PFSK-1 (cell line): ENCODE measurements at regions not wholly inside any gene's neighbourhood (a gene's known extent, or its start where the extent isn't known, plus 50 kb on each side); places are given as distances from the start of the nearest gene placed in this dataset.

Experiments used
- FOXP2 ChIP-seq: optimal IDR thresholded peaks from 2 replicates; pipeline ENCODE3; 2011; ENCODE audit warnings: borderline replicate concordance, control low read depth, inconsistent platforms; ENCODE audit not compliant: insufficient read depth; ENCODE audit errors: extremely low read length, extremely low read depth
- POLR2AphosphoS5 ChIP-seq: IDR thresholded peaks from 2 replicates; pipeline ENCODE4 v1.6.1; 2012; ENCODE audit warnings: low read depth, mild to moderate bottlenecking, control low read depth, low read length, moderate library complexity
- REST ChIP-seq, 2 experiments: IDR thresholded peaks; 2 replicates each; pipeline versions ENCODE4 v1.6.1 to v1.8.0; 2011 to 2012; ENCODE audit warnings: low read depth in 2 of 2, low read length in 2 of 2, control low read depth in 1 of 2, inconsistent platforms in 1 of 2, mild to moderate bottlenecking in 1 of 2, moderate library complexity in 1 of 2; ENCODE audit not compliant: insufficient read depth in 1 of 2
- SIN3A ChIP-seq: IDR thresholded peaks from 2 replicates; pipeline ENCODE4 v1.6.1; 2012; ENCODE audit warnings: mild to moderate bottlenecking, low read length, moderate library complexity, borderline replicate concordance; ENCODE audit not compliant: insufficient read depth
- TAF1 ChIP-seq: IDR thresholded peaks from 2 replicates; pipeline ENCODE4 v1.6.1; 2012; ENCODE audit warnings: low read length, control low read depth, borderline replicate concordance; ENCODE audit not compliant: insufficient read depth

GRCh38 chr12:19988001-19988400, 380.3 kb upstream of the PDE3A start:
- TF ChIP-seq FOXP2: no peak

GRCh38 chr12:19988459-19988873, 379.9 kb upstream of the PDE3A start:
- TF ChIP-seq TAF1 (no peak), REST (IDR thresholded peaks at IDR 0.05; ENCODE audit: insufficient read depth in 1 of 2, low read depth in 2 of 2, low read length in 2 of 2) (no peak), FOXP2 (no peak), POLR2AphosphoS5 (no peak), SIN3A (no peak)

GRCh38 chr12:19988948-19989347, 379.4 kb upstream of the PDE3A start:
- TF ChIP-seq REST (IDR thresholded peaks at IDR 0.05; ENCODE audit: insufficient read depth in 1 of 2, low read depth in 2 of 2, low read length in 2 of 2) (no peak), POLR2AphosphoS5 (no peak), TAF1 (no peak), SIN3A (no peak), FOXP2 (no peak)

GRCh38 chr12:19991146-19991545, 377.2 kb upstream of the PDE3A start:
- no peak for TF ChIP-seq FOXP2
- TF ChIP-seq REST (IDR thresholded peaks at IDR 0.05; ENCODE audit: insufficient read depth in 1 of 2, low read depth in 2 of 2, low read length in 2 of 2): no peak
- TF ChIP-seq TAF1: no peak
- TF ChIP-seq POLR2AphosphoS5: no peak
- no peak for TF ChIP-seq SIN3A

- TF ChIP-seq REST (IDR thresholded peaks at IDR 0.05; ENCODE audit: insufficient read depth in 1 of 2, low read depth in 2 of 2, low read length in 2 of 2) (no peak), POLR2AphosphoS5 (no peak), FOXP2 (no peak), TAF1 (no peak), SIN3A (no peak)
Observed at GRCh38 chr12:19992311-19992710, 376.0 kb upstream of the PDE3A start.
